ENCODE measurements at regions not wholly inside any gene's neighbourhood (a gene's known extent, or its start where the extent isn't known, plus 50 kb on each side); places are given as distances from the start of the nearest gene placed in this dataset.

- Histone ChIP-seq H3K4me1 (ENCODE audit: control insufficient read depth in 1 of 2, insufficient read depth in 2 of 2, low read length in 2 of 2) (peaks cover 24 to 43% of the 10 kb centered on the region in 2 experiments), H3K27me3 (ENCODE audit: insufficient read depth, low read length) (no peaks in the 10 kb centered on the region), H3K9ac (ENCODE audit: low read length) (0 out of 2 replicates have a peak overlapping the region, but pooled peaks have one; percentile 44), H2AFZ (ENCODE audit: low read depth, low read length, poor library complexity, severe bottlenecking) (peak overlapping the region; percentile 80), H4K20me1 (ENCODE audit: insufficient read depth) (no peaks in the 10 kb centered on the region), H3K36me3 (ENCODE audit: control insufficient read depth in 1 of 2, insufficient read depth in 2 of 2, low read length in 2 of 2) (no peaks in the 10 kb centered on the region), H3K9me3 (ENCODE audit: control insufficient read depth in 1 of 2, insufficient read depth in 1 of 2, low read depth in 1 of 2, low read length in 2 of 2) (0 out of 4 replicates have a peak, but pooled peaks cover 0 to 5% of the 10 kb centered on the region in 2 experiments), H3K4me3 (replicated peaks in 1 of 2; ENCODE audit: low read depth in 1 of 2, low read length in 2 of 2) (no peak overlapping the region), H3K9me2 (ENCODE audit: insufficient read depth) (no peaks in the 10 kb centered on the region), H3K79me2 (ENCODE audit: insufficient read depth, low read length) (no peaks in the 10 kb centered on the region), H3K4me2 (ENCODE audit: low read length) (peak overlapping the region; percentile 73; the same call in 1 of the 2 replicates), H3K27ac (ENCODE audit: low read depth, low read length) (peak overlapping the region; percentile 75; the same call in 1 of the 2 replicates)
- intact Hi-C loops (cut with micrococcal nuclease) = no loop called here
- CTCF ChIA-PET = no interaction called here
- ATAC-seq = no peak
- POLR2A ChIA-PET = interaction anchor here (1.0 kb wide), 1 partner anchor 17 kb away, joined by 3 read pairs; no protein-coding TSS in a partner anchor
- no peak for DNase-seq (ENCODE audit: low read depth, low spot score)
- no TSS peak for BruUV-seq (replicated peaks)
- TF ChIP-seq, protein P1, sequence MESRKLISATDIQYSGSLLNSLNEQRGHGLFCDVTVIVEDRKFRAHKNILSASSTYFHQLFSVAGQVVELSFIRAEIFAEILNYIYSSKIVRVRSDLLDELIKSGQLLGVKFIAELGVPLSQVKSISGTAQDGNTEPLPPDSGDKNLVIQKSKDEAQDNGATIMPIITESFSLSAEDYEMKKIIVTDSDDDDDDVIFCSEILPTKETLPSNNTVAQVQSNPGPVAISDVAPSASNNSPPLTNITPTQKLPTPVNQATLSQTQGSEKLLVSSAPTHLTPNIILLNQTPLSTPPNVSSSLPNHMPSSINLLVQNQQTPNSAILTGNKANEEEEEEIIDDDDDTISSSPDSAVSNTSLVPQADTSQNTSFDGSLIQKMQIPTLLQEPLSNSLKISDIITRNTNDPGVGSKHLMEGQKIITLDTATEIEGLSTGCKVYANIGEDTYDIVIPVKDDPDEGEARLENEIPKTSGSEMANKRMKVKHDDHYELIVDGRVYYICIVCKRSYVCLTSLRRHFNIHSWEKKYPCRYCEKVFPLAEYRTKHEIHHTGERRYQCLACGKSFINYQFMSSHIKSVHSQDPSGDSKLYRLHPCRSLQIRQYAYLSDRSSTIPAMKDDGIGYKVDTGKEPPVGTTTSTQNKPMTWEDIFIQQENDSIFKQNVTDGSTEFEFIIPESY (IDR thresholded peaks at IDR 0.05; ENCODE audit: extremely low read depth, insufficient replicate concordance, low read length) = no peak
- RAD21 ChIA-PET (ENCODE audit: low non-redundant PET in 1 of 2, low total read pairs in 2 of 2, uncharacterized antibody in 2 of 2, unreplicated experiment in 2 of 2) = interaction anchor here in 1 of 2 experiments (0.5 kb wide), 1 partner anchor 116 kb away, joined by 6 read pairs; the partner anchor contains the start of gene FRMD6
These were observed 116.2 kb upstream of the FRMD6 start for GRCh38 chr14:51535443-51536044.

DNA sequence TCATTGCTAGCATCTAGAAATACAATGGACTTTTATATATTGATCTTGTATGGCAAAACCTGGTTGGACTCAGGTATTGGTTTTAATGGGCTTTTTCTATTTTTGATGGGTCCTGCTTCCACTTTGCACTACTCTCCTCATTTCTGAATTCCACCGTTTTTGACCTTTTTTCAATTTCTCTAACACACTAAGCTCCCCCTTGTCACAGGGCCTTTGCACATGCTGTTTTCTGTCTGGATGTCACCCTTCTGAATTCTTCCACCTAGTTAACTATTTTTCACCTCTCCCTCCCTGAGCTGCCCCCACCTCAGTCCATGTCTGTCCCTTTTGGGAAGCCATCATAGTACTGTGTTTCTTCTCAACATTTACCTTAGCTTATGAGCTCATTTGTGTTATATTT is 112.7 kb upstream of the FRMD6 start:
- ChIA-PET RAD21 (ENCODE audit: low non-redundant PET in 1 of 2, low total read pairs in 2 of 2, uncharacterized antibody in 2 of 2, unreplicated experiment in 2 of 2) (no interaction called here), POLR2A (no interaction called here), CTCF (no interaction called here)
- H3K9me3 ChIP-seq (ENCODE audit: control insufficient read depth in 1 of 2, insufficient read depth in 1 of 2, low read depth in 1 of 2, low read length in 2 of 2) = 0 out of 4 replicates have a peak, but pooled peaks cover 0 to 5% of the 10 kb centered on the region in 2 experiments
- ATAC-seq (no peak), DNase-seq (ENCODE audit: low read depth, low spot score) (no peak)
- no peak overlapping the region for H3K4me3 ChIP-seq (replicated peaks in 1 of 2; ENCODE audit: low read depth in 1 of 2, low read length in 2 of 2)
- intact Hi-C loops (cut with micrococcal nuclease) = no loop called here
- H3K27ac ChIP-seq (ENCODE audit: low read depth, low read length) = no peak overlapping the region
- no peaks in the 10 kb centered on the region for H4K20me1 ChIP-seq (ENCODE audit: insufficient read depth)
- no TSS peak for BruUV-seq (replicated peaks)
- H2AFZ ChIP-seq (ENCODE audit: low read depth, low read length, poor library complexity, severe bottlenecking) = peak overlapping the region; percentile 25
- H3K4me1 ChIP-seq (ENCODE audit: control insufficient read depth in 1 of 2, insufficient read depth in 2 of 2, low read length in 2 of 2) = peaks cover 13 to 29% of the 10 kb centered on the region in 2 experiments
- H3K36me3 ChIP-seq (ENCODE audit: control insufficient read depth in 1 of 2, insufficient read depth in 2 of 2, low read length in 2 of 2) = no peaks in the 10 kb centered on the region
- H3K4me2 ChIP-seq (ENCODE audit: low read length) = no peak overlapping the region
- no peaks in the 10 kb centered on the region for H3K9me2 ChIP-seq (ENCODE audit: insufficient read depth)
- no peak overlapping the region for H3K9ac ChIP-seq (ENCODE audit: low read length)
- no peaks in the 10 kb centered on the region for H3K79me2 ChIP-seq (ENCODE audit: insufficient read depth, low read length)
- TF ChIP-seq SRF (IDR thresholded peaks at IDR 0.05; ENCODE audit: low read depth) (no peak), JUND (IDR thresholded peaks at IDR 0.05) (no peak), ZNF274 (IDR thresholded peaks at IDR 0.05; ENCODE audit: low read depth, low read length) (no peak), SIN3A (IDR thresholded peaks at IDR 0.05; ENCODE audit: low read depth) (no peak), TCF7L2 (IDR thresholded peaks at IDR 0.05; ENCODE audit: borderline replicate concordance, extremely low read depth, insufficient read depth, insufficient read length) (no peak), CTCF (IDR thresholded peaks at IDR 0.05 in 2 of 3, conservative IDR thresholded peaks at IDR 0.05 in 1 of 3; ENCODE audit: borderline replicate concordance in 1 of 3, insufficient read depth in 1 of 3, low read depth in 2 of 3, low read length in 2 of 3) (no peak), POLR2A (IDR thresholded peaks at IDR 0.05; ENCODE audit: borderline replicate concordance, extremely low read depth, insufficient read depth, insufficient read length) (no peak)
- TF ChIP-seq, protein P2, sequence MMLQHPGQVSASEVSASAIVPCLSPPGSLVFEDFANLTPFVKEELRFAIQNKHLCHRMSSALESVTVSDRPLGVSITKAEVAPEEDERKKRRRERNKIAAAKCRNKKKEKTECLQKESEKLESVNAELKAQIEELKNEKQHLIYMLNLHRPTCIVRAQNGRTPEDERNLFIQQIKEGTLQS (IDR thresholded peaks at IDR 0.05) = no peak
- H3K27me3 ChIP-seq (ENCODE audit: insufficient read depth, low read length) = no peaks in the 10 kb centered on the region
